Activated CD8-positive, alpha-beta memory T cell treated with anti-CD3 and anti-CD28 coated beads, Interleukin-2, amount 50 U/mL, for 1 hour (primary cell): ENCODE measurements at regions not wholly inside any gene's neighbourhood (a gene's known extent, or its start where the extent isn't known, plus 50 kb on each side); places are given as distances from the start of the nearest gene placed in this dataset.
"Not testable (repeated sequence)": the region's sequence is repeated elsewhere in the genome, so short reads cannot be mapped to it uniquely, and the experiment has no call there.

Experiments used
- DNase-seq: peaks from one replicate; pipeline ENCODE4 v3.0.0-alpha.2; 2020; ENCODE audit errors: extremely low read depth

DNA sequence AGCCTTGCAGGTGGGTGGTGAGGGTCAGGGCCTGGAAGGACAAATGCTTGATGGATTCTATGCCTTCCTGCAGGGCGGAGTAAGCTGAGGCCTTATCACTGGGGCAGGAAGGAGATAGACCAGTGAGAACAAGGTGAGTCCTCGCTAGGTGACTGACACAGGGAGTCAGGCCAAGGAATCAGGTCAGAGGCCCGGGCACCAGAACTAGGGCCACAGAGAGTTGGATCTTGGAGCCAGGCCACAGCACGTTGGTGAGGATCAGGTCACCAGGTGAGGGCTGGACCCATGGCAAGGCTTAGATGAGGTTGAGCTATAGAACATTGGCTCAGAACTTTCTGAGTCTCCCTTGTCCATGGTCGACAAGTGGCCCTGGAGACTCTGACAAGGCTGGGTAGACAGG lies 328.2 kb downstream of the FOXO1 start:
- DNase-seq = no peak

DNA sequence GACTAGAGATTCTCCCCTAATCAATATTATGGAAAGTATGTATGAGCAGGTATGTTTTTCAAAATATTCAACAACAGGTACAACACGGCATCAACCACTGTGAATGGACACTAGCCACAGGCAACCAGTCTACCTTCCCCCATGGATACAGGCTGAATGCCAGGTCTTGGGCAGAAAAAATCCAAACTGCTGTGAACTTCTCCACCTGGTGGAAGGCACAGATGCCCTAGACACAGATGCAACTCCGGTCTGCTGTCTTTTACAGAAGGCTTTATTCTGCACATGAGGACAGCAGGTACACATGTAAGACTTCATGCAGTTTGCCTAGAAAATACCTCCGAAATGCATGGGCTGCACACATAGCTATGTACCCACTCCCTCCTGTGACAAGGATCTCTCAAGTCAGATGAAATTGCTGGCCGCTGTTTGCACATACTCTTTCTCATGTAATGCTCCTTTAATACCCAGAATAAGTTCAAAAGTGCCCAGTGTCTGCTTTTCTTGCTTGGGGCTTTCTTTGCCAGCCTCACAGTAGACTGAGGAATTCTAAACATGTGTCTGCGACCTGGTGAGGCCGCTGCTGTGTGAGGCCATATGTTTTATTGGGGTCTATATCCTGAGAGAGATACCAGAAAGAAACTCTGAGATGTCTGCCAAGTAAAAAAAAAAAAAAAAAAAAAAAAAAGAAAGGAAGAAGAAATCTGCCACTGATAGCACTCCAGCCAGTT lies 325.9 kb downstream of the FOXO1 start:
- no peak for DNase-seq

DNA sequence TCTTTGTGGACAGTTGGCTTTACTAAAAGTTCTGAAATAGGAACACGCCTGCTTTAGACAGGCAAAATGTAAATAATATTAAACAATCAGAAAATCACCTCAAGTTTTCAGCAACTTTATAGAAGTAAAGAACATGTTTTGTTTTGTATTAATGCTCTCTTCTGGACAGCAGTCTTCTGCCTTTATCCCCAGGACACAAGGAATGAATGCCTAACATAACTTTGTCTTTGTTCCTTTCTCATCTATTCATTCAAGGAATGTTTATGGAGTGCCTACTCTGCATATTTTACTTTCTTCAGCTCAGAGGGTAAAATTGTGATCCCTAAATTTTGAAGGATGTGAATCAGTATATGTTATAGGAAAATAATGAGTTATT lies 325.4 kb downstream of the FOXO1 start:
- no peak for DNase-seq

DNA sequence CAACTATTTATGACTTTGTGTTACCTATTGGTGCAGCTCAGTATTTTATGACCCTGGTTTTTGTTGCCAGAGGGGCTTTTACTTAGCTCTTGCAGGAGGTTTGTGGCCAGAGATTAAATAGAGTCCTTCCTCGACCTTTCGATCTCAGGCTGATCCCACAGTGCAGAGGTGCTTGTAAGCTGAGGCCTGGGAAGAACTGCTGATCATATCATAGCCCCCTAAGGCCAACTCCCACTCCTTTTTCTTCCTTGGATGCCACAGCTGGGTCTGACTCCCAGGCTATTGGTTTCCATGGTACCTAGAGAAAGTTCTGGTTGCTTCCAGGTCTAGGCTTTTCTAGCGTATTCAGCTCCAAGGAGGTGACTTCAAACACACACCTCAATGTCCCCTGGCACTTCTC lies 324.9 kb downstream of the FOXO1 start:
- DNase-seq = no peak

DNA sequence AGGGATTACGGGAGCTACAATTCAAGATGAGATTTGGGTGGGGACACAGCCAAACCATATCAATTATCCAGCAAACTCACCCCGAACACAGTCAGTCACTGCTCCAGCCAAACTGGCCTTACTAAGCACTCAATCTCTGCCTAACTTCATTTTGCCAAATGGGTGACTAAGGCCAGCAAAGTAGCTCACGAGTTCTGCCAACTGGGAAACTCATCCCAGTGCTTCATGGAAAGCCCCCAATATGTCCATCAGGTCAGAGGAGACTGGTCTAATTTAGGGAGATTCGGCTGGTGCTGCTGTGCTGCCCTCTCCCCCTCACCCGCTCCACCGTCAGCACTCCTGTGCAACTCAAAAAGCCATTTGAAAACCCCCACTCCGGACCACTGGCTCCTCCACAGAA lies 324.0 kb downstream of the FOXO1 start:
- DNase-seq = no peak

DNA sequence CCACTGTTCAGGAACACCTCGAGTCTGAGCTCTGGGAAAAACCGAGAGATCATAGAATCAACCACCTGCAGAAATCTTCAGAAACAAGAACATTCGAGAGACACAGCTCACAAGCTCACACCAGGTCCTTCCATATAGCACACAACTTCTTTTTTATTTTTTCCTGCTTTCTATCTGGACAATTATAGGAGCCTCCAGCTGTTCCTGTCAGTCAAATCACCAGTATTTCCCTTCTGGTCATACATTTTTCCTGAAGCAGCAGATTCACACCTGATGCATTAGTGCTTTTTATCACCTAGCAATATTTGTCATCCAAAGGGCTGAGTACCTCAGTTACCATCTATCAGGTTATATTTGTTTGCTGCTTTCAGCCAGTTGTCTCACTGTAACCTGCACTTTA lies 323.5 kb downstream of the FOXO1 start:
- no peak for DNase-seq

DNA sequence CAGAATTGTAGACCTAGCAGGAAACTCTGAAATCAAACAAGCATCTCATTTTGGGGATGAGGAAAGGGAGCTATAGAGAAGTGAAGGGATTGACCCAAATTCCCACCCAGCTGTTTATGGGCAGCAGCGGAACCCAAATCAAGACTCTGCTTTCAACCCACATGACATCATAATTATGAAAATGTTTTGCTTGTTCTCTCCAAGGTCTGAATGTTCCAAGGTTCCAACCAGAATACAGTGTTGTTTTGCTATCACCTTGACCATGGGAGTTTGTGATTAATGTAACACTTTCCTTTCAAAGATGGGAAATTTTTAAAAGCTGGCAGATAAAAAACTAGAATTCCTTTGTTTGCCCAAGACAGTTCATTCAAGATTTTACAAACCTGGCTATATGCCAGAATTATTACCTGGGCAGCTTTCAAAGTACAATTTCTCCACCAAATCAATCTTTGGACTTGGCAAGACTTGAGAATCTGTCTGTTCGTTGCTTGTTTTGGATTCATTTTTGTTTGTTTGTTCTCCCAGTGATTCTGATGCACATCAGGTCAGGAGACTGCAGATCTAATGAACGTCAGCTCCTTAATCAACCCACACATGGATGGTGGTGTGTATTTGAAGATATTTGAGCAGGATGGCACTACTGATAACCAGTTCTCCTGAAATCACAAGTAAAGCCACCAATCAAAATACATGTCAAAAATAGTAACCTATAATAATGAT lies 322.7 kb downstream of the FOXO1 start:
- DNase-seq = no peak

DNA sequence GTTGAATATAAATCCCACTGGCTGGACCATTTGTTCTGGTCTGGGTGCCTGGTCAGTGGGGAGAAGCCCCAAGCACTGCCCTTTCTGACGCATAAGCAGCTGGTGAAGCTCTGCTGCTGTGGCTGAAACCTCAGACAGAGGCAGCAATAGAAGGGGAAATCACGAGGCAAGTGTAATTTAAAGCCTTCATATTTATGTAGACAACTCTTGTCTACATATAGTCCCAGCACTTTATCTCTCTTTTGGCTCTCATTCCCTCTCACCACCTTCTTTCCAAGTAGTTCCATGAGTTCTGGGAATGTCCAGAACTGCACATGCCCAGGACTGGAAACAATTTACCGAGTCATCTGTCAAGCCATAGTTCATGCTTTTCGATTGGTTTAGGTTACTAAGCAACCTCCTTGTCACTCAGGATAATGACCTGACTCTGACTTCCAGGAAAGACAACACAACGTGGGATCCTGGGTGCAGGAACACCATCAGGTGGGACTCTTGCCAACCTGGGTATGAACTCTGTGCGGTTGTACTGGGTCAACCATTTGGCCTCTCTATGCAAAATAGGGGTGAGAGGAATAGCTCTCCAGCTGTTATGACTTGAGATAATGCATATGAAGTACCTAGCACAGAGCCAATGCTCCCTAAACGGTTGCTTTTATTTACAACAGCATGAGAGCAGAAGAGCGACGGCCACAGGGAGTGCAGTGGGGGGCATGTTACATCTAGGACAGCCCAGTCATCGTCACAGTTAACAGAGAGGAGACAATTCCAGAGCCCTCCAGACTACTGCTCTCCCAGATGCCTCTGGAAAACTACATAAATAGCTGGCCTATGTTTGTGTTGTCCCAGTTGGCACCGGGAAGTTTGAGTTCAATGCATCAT lies 321.9 kb downstream of the FOXO1 start:
- DNase-seq = no peak

DNA sequence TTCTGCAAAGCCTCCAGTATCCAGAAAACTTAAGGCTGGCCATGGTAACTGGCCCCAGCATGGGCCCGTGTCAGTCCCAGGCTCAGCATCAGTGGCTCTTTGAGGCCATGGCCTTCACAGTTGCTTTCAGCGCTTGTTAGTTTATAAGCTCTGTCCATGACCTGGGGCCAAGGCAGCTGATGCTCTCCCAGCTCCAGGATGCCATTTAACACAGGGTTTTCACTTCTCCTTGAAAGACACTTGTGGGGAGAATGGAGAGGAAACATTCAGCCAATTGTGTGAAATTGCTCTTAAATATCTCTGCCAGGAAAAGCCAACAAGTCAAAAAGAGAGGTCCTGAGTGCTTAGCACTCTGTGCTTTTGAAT lies 321.3 kb downstream of the FOXO1 start:
- DNase-seq = no peak

DNA sequence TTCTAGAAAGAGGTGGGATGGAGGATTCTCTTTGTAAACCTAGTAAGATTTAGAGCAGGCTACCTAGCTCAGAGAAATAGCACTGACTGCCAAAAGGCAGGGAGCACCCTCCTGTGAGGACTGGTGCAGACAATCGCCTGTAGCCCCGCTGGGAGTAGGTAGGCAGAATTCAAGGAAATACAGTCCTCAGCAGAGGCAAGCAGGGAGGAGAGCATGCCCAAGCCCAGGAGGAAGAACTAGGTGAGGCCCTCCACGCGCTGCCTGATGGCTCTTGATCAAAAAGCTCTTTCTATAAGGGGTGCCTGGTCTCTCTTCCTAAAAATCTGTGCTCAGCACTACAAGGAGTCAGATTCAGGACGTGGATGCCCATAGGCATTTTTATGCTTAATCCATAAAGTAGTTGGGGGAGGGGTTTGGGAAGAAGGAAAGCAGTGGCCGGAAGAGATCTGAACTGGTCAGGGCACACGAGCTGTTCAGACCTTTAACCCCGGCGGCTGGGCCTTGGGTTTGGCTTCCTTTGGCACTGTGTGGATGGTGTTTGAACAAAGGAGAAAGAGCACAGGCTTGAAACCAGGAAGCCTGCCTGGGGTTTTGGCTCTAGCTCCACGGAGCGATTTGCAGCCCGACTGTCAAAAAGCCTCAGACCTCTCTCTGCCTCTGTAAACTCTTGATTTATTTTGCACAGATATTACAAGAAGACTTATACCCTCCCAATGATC lies 320.6 kb downstream of the FOXO1 start:
- DNase-seq = no peak

DNA sequence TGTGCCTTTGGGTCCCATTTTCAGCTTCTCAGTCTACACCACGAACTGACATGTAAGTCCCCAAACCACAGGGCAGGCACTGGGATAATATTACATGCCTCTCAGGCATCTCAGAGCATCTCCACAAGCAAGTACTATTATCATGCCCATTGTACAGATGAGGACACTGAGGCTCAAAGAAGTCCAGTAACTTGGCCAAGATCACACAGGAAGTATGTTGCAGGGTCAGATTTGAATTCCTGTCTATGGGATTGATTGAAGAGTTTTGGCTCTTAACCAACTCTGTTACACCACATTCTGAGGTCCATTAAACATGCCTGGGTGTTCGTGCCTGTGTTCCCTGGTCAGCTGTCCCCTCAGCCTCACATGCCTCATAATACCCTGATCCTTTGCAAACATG lies 319.8 kb downstream of the FOXO1 start:
- no peak for DNase-seq

DNA sequence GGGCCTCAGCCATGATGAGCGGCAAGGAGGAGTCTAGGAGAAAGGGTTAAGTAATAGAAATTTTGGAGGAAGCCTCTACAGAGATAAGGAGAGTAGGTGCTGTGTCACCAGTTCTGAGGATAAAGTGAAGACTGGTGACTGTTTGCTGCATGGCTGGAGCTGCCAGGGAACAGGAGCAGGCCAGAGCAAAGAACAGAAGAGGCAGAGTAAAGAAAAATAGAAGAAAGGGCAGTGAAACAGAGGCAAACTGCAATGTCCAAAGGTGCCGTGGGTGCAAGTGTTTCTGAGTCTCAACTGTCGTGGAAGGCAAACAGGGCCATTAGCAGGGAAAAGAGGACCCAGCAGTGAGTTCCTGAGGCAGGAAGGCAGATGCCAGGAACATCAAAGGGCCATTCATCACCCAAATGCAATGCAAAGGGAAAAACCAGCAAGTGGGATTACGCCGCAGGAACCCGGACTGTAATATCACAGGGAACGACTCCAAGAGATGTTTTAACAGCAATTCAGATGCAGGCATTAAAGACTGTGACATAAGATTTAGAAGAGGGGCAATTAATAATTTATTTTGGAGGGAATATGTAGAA lies 318.3 kb downstream of the FOXO1 start:
- no peak for DNase-seq

DNA sequence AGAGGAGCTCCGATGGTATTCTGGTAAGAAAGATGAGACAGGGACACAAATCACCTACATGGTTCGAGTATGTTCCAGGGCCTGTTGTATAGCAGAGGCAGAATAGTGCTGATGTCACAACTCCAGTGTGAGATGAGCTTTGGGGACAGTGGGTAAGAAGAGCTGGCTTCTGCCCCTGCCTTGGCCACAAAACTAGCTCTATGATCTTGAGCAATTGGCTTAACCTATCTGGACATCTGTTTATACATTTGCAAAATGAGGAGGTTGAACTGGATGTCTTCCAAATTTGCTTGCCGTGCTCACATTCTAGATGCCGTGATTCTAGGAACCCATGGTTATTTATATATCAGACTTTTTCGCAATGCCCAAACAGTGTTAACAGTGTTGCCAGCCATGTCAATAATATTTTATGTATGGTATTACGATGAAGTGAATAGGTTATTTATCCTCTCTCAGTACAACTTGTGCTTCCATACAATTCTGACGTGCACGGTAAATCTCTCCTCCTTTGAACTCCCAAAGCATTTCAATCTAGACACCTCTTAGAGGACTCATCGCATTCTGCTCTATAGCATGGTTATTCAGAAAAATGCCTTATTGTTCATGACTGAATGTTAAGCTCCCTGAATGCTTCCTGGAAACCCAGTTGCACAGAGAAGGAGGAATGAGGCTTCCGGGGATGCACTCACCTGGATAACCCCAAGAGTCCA lies 316.0 kb downstream of the FOXO1 start:
- DNase-seq = no peak

DNA sequence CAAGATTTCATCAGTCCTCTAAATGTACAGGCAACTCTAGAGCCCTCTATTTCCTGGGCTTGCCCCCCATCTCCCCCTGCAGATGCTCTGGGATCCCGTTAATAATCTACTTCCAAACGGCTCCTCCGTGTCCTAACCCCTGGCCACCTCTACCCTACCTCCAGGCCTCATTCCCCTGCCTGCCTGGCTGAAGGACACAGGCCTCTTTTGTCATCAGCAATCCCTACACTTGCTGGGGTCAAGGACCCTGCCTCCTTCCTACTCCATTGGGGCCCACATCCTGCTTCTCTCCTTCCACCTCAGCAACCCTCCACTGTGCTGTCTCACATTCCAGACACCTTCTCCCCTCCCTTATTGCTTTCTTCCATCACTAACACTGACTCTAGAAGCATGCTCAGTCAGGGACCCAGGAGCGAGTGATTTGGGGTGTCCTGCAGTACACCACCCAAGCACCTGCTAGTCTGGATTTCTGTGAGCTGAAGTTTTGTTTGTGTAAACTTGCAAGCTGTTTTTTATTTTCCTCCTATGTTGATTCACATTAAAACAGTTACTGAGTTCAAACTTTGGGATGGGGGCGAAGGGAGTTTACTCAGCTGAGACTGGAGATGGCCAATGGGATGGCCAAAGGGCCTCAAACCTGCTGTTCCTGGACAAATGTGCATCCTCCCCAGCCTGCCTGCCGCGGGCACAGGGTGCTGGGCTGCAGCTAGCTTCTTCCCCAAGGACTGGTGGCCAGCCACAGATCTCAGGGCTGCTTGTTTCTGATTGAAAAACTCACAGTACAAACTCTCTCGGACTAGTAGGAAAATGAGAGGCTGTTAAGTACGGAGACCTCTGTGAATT lies 314.7 kb downstream of the FOXO1 start:
- DNase-seq = no peak

DNA sequence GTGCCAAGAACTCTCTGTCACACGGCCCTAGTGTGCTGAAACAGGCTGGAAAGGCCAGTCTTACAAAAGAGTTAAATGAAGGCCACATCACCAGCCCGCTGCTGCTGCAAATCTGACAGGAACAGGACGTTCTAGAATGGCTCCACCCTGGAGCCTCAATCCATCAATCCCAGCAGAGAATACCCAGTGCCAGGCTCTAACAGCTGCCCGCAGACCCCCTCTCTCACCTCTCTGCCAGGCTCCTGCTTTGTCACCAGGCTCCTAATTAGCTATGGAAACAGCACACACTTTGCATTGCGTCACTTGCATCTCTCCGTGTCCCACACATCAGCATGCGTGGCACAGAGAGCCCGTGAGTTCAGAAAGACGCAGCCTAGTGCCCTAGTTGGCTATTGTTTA lies 314.1 kb downstream of the FOXO1 start:
- DNase-seq = no peak

DNA sequence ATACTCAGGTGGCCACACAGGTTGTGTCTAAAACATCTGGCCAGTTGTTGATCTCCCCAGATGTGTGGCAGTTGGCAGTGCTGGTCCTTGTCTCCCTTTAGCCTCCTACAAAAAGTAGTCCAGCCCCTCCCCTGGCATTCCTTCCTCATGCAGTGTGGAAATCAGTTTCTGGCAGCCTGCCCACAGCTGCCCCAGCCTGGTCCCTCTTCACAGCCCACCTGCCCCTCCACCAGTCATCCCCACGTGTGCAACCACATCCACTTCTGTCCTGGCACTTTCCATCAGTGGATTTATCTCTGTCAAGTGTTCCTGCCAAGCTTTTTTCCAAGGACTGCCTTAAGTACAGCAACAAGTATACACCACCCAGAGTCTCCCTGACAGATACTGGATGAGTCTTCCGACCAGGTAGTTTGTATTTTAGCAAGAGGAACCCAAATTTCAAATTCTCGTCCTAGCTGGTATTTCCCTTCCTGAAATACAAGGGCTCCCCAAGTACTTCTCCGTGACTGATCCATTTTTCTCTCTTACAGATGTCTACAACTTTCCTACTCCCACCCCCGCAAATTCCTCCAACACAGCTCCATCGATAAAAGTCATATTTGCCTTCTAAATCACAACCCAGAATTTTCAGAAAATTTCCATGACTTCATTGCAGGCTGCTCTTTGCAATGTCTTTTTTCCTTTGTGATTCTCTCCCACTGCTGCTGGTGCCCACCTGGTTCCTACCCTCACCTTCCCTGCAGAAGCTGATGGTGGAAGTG lies 313.5 kb downstream of the FOXO1 start:
- DNase-seq = no peak

DNA sequence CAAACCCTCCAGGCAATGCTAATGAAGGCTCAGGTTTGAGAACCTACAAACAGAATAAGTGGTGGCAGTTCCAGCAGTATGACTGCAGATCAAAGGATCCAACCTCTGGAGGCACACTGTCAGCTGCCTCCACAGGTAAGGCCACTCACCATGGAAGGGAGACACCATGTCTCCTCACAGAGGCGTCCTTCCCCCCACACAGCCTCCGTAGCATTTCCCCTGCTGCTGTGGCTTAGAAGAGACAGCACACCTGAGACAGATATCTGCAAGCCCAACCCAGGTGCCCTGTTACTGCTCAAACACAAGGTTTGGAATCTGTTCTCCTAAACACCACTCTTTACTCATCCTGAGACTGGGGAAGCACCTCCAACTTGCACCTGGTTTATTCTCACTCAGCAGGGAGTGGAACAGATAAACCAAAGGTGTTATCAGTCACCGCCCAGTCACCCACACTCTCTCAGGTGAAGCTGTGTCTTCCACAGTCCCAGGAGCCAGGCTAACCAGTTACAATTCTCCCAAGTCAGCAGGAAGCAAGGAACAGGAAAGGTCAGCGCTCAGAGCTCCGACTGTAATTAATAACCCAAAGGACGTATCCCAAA lies 311.2 kb downstream of the FOXO1 start:
- no peak for DNase-seq

DNA sequence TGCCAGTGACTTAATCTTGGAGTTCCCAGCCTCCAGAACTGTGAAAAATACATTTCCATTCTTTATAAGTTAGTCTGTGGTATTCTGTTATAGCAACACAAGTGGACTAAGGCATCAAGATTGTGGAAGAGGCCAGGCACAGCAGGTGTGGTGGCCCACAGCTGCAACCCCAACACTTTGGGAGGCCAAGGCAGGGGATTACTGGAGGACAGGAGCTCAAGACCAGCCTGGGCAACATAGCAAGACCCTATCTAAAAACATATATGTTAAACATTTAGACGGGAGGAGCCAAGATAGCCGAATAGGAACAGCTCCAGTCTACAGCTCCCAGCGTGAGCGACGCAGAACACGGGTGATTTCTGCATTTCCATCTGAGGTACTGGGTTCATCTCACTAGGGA lies 310.4 kb downstream of the FOXO1 start:
- DNase-seq = no peak

DNA sequence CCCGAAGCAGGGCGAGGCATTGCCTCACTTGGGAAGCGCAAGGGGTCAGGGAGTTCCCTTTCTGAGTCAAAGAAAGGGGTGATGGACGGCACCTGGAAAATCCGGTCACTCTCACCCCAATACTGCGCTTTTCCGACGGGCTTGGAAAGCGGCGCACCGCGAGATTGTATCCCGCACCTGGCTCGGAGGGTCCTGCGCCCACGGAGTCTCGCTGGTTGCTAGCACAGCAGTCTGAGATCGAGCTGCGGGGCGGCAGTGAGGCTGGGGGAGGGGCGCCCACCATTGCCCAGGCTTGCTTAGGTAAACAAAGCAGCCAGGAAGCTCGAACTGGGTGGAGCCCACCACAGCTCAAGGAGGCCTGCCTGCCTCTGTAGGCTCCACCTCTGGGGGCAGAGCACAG lies 310.0 kb downstream of the FOXO1 start:
- DNase-seq = not testable (repeated sequence)
